K562 (cell line): ENCODE measurements at regions not wholly inside any gene's neighbourhood (a gene's known extent, or its start where the extent isn't known, plus 50 kb on each side); places are given as distances from the start of the nearest gene placed in this dataset.

Experiments used
- ATAC-seq: fragments of 200-7000 bp; cut with Tn5 transposase; 3 replicates; pipeline ENCODE4 v1.9.1; 2020; ENCODE audit warnings: moderate library complexity
- BruUV-seq: library from RNA; stranded (reverse); fragments of 400-500 nt; replicated peaks from 2 replicates; lab custom pipeline; 2021; lab: Mats Ljungman, UMichigan
- CTCF ChIA-PET: fragments of 300-600 bp; formaldehyde crosslinking; extraction: SDS; loops from one replicate; lab custom pipeline; 2021; ENCODE audit warnings: low intra/inter-chr PET ratio; lab: Yijun Ruan, JAX
- POLR2A ChIA-PET: fragments of 300-600, 350-650 bp; sonication (Branson Sonifier 250); formaldehyde crosslinking; extraction: SDS; loops from one replicate; lab custom pipeline; 2021; ENCODE audit warnings: antibody characterized with exemption, inconsistent platforms; lab: Yijun Ruan, JAX
- DNase-seq, 4 experiments: peaks; one replicate each; pipeline versions ENCODE4 v3.0.0 to v3.0.0-alpha.2; 2011 to 2018; ENCODE audit warnings: low spot score in 3 of 4, mixed read lengths in 3 of 4; ENCODE audit errors: extremely low read depth in 1 of 4
- FAIRE-seq: peaks from 2 replicates; lab custom pipeline; 2011; peaks lifted over from hg19 to GRCh38; lab: Jason Lieb, UNC
- H2AFZ ChIP-seq: 2 replicates; pipeline ENCODE4 v1.6.0; 2011; ENCODE audit warnings: low read depth, low read length, control low read depth, inconsistent platforms
- H3K27ac ChIP-seq: fragments of 200-600 bp; 3 replicates; pipeline ENCODE4 v1.8.0; 2011; ENCODE audit warnings: low read depth, mild to moderate bottlenecking, control low read depth, inconsistent platforms, low read length, moderate library complexity, mixed read lengths; ENCODE audit errors: extremely low read depth
- H3K27me3 ChIP-seq, 2 experiments: fragments of 300-600 bp in 1 of 2; 2 replicates in 1 of 2; 3 replicates in 1 of 2; pipeline versions ENCODE4 v1.6.0 to v1.8.0; 2011; ENCODE audit warnings: inconsistent platforms in 2 of 2, low read length in 2 of 2, mild to moderate bottlenecking in 1 of 2, mixed read lengths in 1 of 2, moderate library complexity in 1 of 2; ENCODE audit not compliant: control insufficient read depth in 2 of 2, insufficient read depth in 2 of 2
- H3K36me3 ChIP-seq: fragments of 300-600 bp; 3 replicates; pipeline ENCODE4 v1.8.0; 2011; ENCODE audit warnings: mild to moderate bottlenecking, low read length, inconsistent platforms; ENCODE audit not compliant: control insufficient read depth, insufficient read depth
- H3K4me1 ChIP-seq, 2 experiments: fragments of 200-600 bp in 1 of 2; replicated peaks in 1 of 2; 2 replicates in 1 of 2; 3 replicates in 1 of 2; pipeline versions ENCODE4 v1.5.1 to v1.8.0; 2011; ENCODE audit warnings: inconsistent platforms in 2 of 2, low read length in 2 of 2, mild to moderate bottlenecking in 1 of 2, mixed read lengths in 1 of 2, moderate library complexity in 1 of 2; ENCODE audit not compliant: control insufficient read depth in 2 of 2, insufficient read depth in 2 of 2
- H3K4me2 ChIP-seq: 2 replicates; pipeline ENCODE4 v1.6.1; 2011; ENCODE audit warnings: low read length, control low read depth, inconsistent platforms, mixed read lengths; ENCODE audit not compliant: insufficient read depth
- H3K4me3 ChIP-seq: fragments of 200-600 bp; sonication (generic), shearing (Covaris generic); 2 replicates; pipeline ENCODE4 v1.5.1; 2016; ENCODE audit warnings: control low read depth, inconsistent platforms
- H3K79me2 ChIP-seq: fragments of 200-600 bp; 3 replicates; pipeline ENCODE4 v1.8.0; 2011; ENCODE audit warnings: low read length, inconsistent platforms; ENCODE audit not compliant: control insufficient read depth, insufficient read depth
- H3K9ac ChIP-seq, 2 experiments: 2 replicates each; pipeline versions ENCODE4 v1.6.0 to v1.6.1; 2011; ENCODE audit warnings: low read depth in 2 of 2, low read length in 2 of 2, control low read depth in 1 of 2, inconsistent platforms in 1 of 2, mild to moderate bottlenecking in 1 of 2, mixed read lengths in 1 of 2; ENCODE audit not compliant: insufficient read depth in 1 of 2
- H3K9me1 ChIP-seq: one replicate; pipeline ENCODE4 v1.6.0; 2011; ENCODE audit warnings: inconsistent platforms, mild to moderate bottlenecking, low read length, moderate library complexity; ENCODE audit not compliant: control insufficient read depth, insufficient read depth
- H3K9me3 ChIP-seq: replicated peaks from 2 replicates; pipeline ENCODE4 v1.5.1; 2011; ENCODE audit warnings: low read depth, low read length, inconsistent platforms; ENCODE audit not compliant: control insufficient read depth, insufficient read depth
- H4K20me1 ChIP-seq: replicated peaks from 2 replicates; pipeline ENCODE4 v1.6.1; 2011; ENCODE audit warnings: low read length, inconsistent platforms, mixed read lengths; ENCODE audit not compliant: control insufficient read depth, insufficient read depth
- BHLHE40 ChIP-seq: IDR thresholded peaks from 2 replicates; pipeline ENCODE4 v1.6.1; 2011; ENCODE audit warnings: low read length, improper control_type of control experiment
- DPF2 ChIP-seq: fragments of 450-650 bp; IDR thresholded peaks from 2 replicates; pipeline ENCODE4 v1.6.1; 2016
- E2F6 ChIP-seq, 2 experiments: IDR thresholded peaks; 2 replicates each; pipeline ENCODE4 v1.6.1; 2011; ENCODE audit warnings: borderline replicate concordance in 1 of 2, control low read depth in 1 of 2, low read depth in 1 of 2, low read length in 1 of 2, mild to moderate bottlenecking in 1 of 2, mixed read lengths in 1 of 2, moderate library complexity in 1 of 2; ENCODE audit not compliant: insufficient read depth in 1 of 2, insufficient read length in 1 of 2, poor library complexity in 1 of 2, severe bottlenecking in 1 of 2; ENCODE audit errors: extremely low read depth in 1 of 2
- JUND ChIP-seq, 2 experiments: IDR thresholded peaks; 2 replicates in 1 of 2; 3 replicates in 1 of 2; pipeline ENCODE4 v1.6.1; 2011; ENCODE audit warnings: borderline replicate concordance in 2 of 2, low read depth in 2 of 2, low read length in 2 of 2, improper control_type of control experiment in 1 of 2, missing biosample characterization in 1 of 2, missing genetic modification characterization in 1 of 2, missing genetic modification reagents in 1 of 2
- MYNN ChIP-seq, 2 experiments: sonication (generic); formaldehyde crosslinking in 1 of 2; IDR thresholded peaks; 2 replicates each; pipeline versions ENCODE4 v1.5.0 to v1.6.1; 2016 to 2020; ENCODE audit warnings: antibody characterized with exemption in 1 of 2, missing genetic modification reagents in 1 of 2
- RHOXF2B ChIP-seq: fragments of 250-450 bp; sonication (Bioruptor Pico); conservative IDR thresholded peaks from 2 replicates; pipeline ENCODE4 v1.5.1; 2021
- ZFX ChIP-seq: sonication (generic); formaldehyde crosslinking; IDR thresholded peaks from 2 replicates; pipeline ENCODE4 v1.8.0; 2022; ENCODE audit warnings: mild to moderate bottlenecking, missing genetic modification reagents, moderate library complexity
- ZMIZ1 ChIP-seq, 2 experiments: fragments of 150-350 bp in 1 of 2; IDR thresholded peaks; 2 replicates each; pipeline ENCODE4 v1.6.1; 2012 to 2016; ENCODE audit warnings: low read depth in 2 of 2, low read length in 2 of 2, mild to moderate bottlenecking in 1 of 2, moderate library complexity in 1 of 2
- ZNF134 ChIP-seq: fragments of 250-450 bp; sonication (Bioruptor Pico); conservative IDR thresholded peaks from 2 replicates; pipeline ENCODE4 v1.4.0; 2020
- ZNF77 ChIP-seq: fragments of 250-450 bp; sonication (Bioruptor Pico); IDR thresholded peaks from 2 replicates; pipeline ENCODE4 v1.5.0; 2020
- WGBS: fragments of 100-300 bp; shearing (Covaris generic); methylation state at CpG from one replicate; pipeline ENCODE4 v1.1.6; 2016; ENCODE audit warnings: low coverage, mixed read lengths; ENCODE audit not compliant: insufficient coverage; ENCODE audit errors: missing lambda C conversion rate; 5-methylcytosine and 5-hydroxymethylcytosine counted together
- in situ Hi-C: fragments of 300-500 bp; cut with MboI; formaldehyde crosslinking; loops from 4 replicates; pipeline ENCODE4 v1.15.0; 2018; ENCODE audit warnings: inconsistent platforms, mixed read lengths
- intact Hi-C: fragments of 100-400 bp; cut with micrococcal nuclease; formaldehyde crosslinking; loops from 2 replicates; pipeline ENCODE4 v1.14.2; 2022

- POLR2A ChIA-PET: no interaction called here
Measured at GRCh38 chr9:69980591-69980990, 63.1 kb upstream of the MAMDC2 start.

More at GRCh38 chr9:69980591-69980990, 63.1 kb upstream of the MAMDC2 start:
- no peak overlapping the region for H3K9ac ChIP-seq
- TF ChIP-seq MYNN (IDR thresholded peaks at IDR 0.05): no peak
- no peak for TF ChIP-seq MYNN (CRISPR knock-in tag; IDR thresholded peaks at IDR 0.05)
- no peak for TF ChIP-seq ZNF134 (CRISPR knock-in tag)
- TF ChIP-seq BHLHE40: no peak
- no peak for TF ChIP-seq RHOXF2B (CRISPR knock-in tag)
- TF ChIP-seq ZMIZ1 (IDR thresholded peaks at IDR 0.05; ENCODE audit: low read depth in 2 of 2, low read length in 2 of 2): no peak
- TF ChIP-seq DPF2: no peak
- no peak for TF ChIP-seq ZFX (CRISPR knock-in tag)
- TF ChIP-seq E2F6 (IDR thresholded peaks at IDR 0.05; ENCODE audit: borderline replicate concordance in 1 of 2, extremely low read depth in 1 of 2, insufficient read depth in 1 of 2, insufficient read length in 1 of 2, low read depth in 1 of 2, low read length in 1 of 2, poor library complexity in 1 of 2, severe bottlenecking in 1 of 2): no peak
- no peak for TF ChIP-seq JUND (IDR thresholded peaks at IDR 0.05; ENCODE audit: borderline replicate concordance, low read depth, low read length)
- no peak for TF ChIP-seq JUND (tag; IDR thresholded peaks at IDR 0.05; ENCODE audit: borderline replicate concordance, low read depth, low read length)
- no peak for TF ChIP-seq ZNF77
- no peaks in the 10 kb centered on the region for H3K9me1 ChIP-seq
- no peaks in the 10 kb centered on the region for H3K36me3 ChIP-seq
- no peaks in the 10 kb centered on the region for H3K79me2 ChIP-seq
- H3K27ac ChIP-seq: no peak overlapping the region
- H3K4me3 ChIP-seq: no peak overlapping the region
- no peak overlapping the region for H2AFZ ChIP-seq
- no peak for DNase-seq
- H3K4me1 ChIP-seq: no peaks in the 10 kb centered on the region
- no peak overlapping the region for H3K4me2 ChIP-seq
- CTCF ChIA-PET: no interaction called here
- no peak for ATAC-seq
- intact Hi-C loops: no loop called here
- H3K9me3 ChIP-seq: no peaks in the 10 kb centered on the region
- WGBS: 3% methylated on average over 6 of the region's 6 CpGs
- H3K27me3 ChIP-seq: no peaks in the 10 kb centered on the region; a peak in 1 of 5 replicates
- no TSS peak for BruUV-seq
- no peak for FAIRE-seq
- H4K20me1 ChIP-seq: no peaks in the 10 kb centered on the region
- in situ Hi-C loops: no loop called here
